ENCODE measurements at regions not wholly inside any gene's neighbourhood (a gene's known extent, or its start where the extent isn't known, plus 50 kb on each side); places are given as distances from the start of the nearest gene placed in this dataset.

DNA sequence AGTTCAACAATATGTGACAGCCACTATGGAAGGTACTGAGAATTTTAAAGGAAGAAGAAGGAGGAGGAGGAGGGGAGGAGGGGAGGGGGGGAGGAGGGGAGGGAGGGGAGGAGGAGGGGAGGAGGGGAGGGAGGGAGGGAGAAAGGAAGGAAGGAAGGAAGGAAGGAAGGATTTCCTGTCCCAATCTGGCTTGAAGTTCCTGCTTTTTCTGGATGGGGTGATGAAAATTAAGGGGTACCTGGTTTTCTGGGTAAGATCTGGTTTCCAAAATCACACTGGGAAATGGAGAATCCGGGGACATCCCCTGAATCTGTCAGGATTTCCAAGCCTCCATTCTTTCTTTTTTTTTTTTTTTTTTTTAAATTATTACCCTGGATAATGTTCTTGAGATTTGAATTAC is 271.8 kb downstream of the MTX2 start:
- TF ChIP-seq TOX (CRISPR knock-in tag; IDR thresholded peaks at IDR 0.05; ENCODE audit: borderline replicate concordance) (no peak), ZFP3 (CRISPR knock-in tag; IDR thresholded peaks at IDR 0.05) (no peak), ISL1 (CRISPR knock-in tag; IDR thresholded peaks at IDR 0.05) (no peak), GLIS3 (CRISPR knock-in tag; IDR thresholded peaks at IDR 0.05) (no peak), ZNF565 (CRISPR knock-in tag; conservative IDR thresholded peaks at IDR 0.05; ENCODE audit: low read depth) (no peak), ZFP30 (CRISPR knock-in tag; IDR thresholded peaks at IDR 0.05) (no peak), BACH2 (CRISPR knock-in tag; IDR thresholded peaks at IDR 0.05; ENCODE audit: borderline replicate concordance) (no peak)
- TF ChIP-seq, protein P1, sequence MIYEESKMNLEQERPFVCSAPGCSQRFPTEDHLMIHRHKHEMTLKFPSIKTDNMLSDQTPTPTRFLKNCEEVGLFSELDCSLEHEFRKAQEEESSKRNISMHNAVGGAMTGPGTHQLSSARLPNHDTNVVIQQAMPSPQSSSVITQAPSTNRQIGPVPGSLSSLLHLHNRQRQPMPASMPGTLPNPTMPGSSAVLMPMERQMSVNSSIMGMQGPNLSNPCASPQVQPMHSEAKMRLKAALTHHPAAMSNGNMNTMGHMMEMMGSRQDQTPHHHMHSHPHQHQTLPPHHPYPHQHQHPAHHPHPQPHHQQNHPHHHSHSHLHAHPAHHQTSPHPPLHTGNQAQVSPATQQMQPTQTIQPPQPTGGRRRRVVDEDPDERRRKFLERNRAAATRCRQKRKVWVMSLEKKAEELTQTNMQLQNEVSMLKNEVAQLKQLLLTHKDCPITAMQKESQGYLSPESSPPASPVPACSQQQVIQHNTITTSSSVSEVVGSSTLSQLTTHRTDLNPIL (CRISPR knock-in tag; IDR thresholded peaks at IDR 0.05; ENCODE audit: low read depth): no peak
- TF ChIP-seq, protein P2, sequence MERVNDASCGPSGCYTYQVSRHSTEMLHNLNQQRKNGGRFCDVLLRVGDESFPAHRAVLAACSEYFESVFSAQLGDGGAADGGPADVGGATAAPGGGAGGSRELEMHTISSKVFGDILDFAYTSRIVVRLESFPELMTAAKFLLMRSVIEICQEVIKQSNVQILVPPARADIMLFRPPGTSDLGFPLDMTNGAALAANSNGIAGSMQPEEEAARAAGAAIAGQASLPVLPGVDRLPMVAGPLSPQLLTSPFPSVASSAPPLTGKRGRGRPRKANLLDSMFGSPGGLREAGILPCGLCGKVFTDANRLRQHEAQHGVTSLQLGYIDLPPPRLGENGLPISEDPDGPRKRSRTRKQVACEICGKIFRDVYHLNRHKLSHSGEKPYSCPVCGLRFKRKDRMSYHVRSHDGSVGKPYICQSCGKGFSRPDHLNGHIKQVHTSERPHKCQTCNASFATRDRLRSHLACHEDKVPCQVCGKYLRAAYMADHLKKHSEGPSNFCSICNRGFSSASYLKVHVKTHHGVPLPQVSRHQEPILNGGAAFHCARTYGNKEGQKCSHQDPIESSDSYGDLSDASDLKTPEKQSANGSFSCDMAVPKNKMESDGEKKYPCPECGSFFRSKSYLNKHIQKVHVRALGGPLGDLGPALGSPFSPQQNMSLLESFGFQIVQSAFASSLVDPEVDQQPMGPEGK (CRISPR knock-in tag; IDR thresholded peaks at IDR 0.05; ENCODE audit: borderline replicate concordance): no peak
